ENCODE measurements at regions not wholly inside any gene's neighbourhood (a gene's known extent, or its start where the extent isn't known, plus 50 kb on each side); places are given as distances from the start of the nearest gene placed in this dataset.

DNA sequence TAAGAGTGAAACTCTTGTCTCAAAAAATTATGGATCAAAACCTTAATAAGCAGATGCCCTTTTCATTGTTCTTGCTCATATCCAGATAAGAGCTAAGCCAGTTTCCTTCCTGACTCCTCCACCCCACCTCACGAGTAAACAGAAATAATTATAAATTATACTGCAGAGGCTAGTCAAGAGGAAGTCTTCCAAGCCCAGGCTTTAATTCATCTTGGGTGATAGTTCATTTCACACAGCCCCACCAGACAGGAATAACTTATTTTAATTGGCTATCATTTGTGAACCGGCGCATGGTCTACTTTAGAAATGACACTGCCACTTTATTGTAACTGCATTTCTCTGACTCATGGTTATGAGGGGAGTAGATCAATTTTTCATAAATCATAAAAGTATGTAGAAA, 102.0 kb downstream of the BTBD3 start:
- Histone ChIP-seq H3K36me3 (ENCODE audit: low read depth, low read length) (no peaks in the 10 kb centered on the region), H3K27ac (ENCODE audit: low read length) (no peak overlapping the region), H3F3A (ENCODE audit: low read length, unreplicated experiment) (no peaks in the 10 kb centered on the region), H4K20me1 (ENCODE audit: low read length) (no peaks in the 10 kb centered on the region), H3K9me3 (ENCODE audit: low read length) (no peaks in the 10 kb centered on the region), H3K9me2 (replicated peaks; ENCODE audit: low read length) (no peaks in the 10 kb centered on the region), H2AFZ (ENCODE audit: low read length) (no peak overlapping the region), H3K27me3 (ENCODE audit: low read length) (peaks cover 39% of the 10 kb centered on the region; the same call in 1 of the 2 replicates), H3K4me1 (ENCODE audit: insufficient read depth, low read length) (no peaks in the 10 kb centered on the region), H3K9ac (ENCODE audit: low read length) (no peak overlapping the region), H3K79me2 (ENCODE audit: low read length) (no peaks in the 10 kb centered on the region), H3K4me2 (ENCODE audit: low read length) (no peak overlapping the region), H3K4me3 (ENCODE audit: low read length) (no peak overlapping the region)
- no TSS peak for BruUV-seq (replicated peaks)
- DNase-seq: no peak
- CTCF ChIA-PET: no interaction called here
- intact Hi-C loops (cut with micrococcal nuclease): no loop called here
- POLR2A ChIA-PET (ENCODE audit: unreplicated experiment): no interaction called here
- no peak for TF ChIP-seq EZH2phosphoT487 (IDR thresholded peaks at IDR 0.05; ENCODE audit: borderline replicate concordance, low read length)
- TF ChIP-seq EZH2 (IDR thresholded peaks at IDR 0.05; ENCODE audit: low read length, unreplicated experiment): no peak
- TF ChIP-seq, protein P1, sequence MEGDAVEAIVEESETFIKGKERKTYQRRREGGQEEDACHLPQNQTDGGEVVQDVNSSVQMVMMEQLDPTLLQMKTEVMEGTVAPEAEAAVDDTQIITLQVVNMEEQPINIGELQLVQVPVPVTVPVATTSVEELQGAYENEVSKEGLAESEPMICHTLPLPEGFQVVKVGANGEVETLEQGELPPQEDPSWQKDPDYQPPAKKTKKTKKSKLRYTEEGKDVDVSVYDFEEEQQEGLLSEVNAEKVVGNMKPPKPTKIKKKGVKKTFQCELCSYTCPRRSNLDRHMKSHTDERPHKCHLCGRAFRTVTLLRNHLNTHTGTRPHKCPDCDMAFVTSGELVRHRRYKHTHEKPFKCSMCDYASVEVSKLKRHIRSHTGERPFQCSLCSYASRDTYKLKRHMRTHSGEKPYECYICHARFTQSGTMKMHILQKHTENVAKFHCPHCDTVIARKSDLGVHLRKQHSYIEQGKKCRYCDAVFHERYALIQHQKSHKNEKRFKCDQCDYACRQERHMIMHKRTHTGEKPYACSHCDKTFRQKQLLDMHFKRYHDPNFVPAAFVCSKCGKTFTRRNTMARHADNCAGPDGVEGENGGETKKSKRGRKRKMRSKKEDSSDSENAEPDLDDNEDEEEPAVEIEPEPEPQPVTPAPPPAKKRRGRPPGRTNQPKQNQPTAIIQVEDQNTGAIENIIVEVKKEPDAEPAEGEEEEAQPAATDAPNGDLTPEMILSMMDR (conservative IDR thresholded peaks at IDR 0.05; ENCODE audit: low read depth, low read length): no peak
- ATAC-seq: no peak

DNA sequence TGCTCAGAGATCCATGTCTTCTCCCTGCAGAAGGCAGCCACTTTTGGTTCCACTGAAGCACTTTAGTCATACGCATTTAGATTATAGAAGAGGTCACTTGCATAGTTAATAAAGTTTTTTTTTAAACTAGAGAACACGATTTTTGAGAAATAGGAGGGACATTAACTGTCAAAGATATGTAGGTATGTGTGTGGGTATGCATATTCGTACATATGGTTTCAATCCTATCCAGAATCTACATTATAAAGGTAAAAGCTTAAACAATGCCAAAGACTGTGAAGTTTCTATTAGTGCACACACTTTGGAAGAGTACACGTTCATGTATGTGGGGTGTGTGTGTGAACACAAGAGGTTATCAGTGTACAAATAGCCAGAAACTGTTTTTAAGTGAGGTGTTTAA, 103.2 kb downstream of the BTBD3 start:
- CTCF ChIA-PET: no interaction called here
- BruUV-seq (replicated peaks): no TSS peak
- intact Hi-C loops (cut with micrococcal nuclease): no loop called here

DNA sequence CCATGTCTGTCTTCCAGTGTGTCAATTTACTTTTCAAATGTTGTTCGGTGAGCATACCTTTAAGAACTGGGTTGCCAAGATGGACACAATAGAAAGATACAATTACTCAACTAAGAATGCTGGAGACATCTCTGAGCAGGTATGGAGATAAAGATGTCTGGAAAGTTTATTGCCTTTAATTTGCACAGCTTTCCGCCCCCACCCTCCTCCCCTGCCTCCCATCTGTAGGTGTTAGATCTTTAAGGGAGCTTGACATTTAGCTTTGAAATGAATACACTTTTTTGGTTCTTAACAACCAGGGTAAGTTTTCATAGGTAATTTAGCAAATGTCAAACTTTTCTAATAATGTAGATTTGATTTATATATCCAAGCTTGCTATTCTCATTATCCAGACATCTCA, 104.4 kb downstream of the BTBD3 start:
- ATAC-seq: no peak

More for the DNA sequence above, 103.2 kb downstream of the BTBD3 start:
- ATAC-seq: no peak
- H3K4me3 ChIP-seq (ENCODE audit: low read length): no peak overlapping the region
- no peaks in the 10 kb centered on the region for H4K20me1 ChIP-seq (ENCODE audit: low read length)
- H3K4me2 ChIP-seq (ENCODE audit: low read length): no peak overlapping the region
- H3F3A ChIP-seq (ENCODE audit: low read length, unreplicated experiment): no peaks in the 10 kb centered on the region
- no peaks in the 10 kb centered on the region for H3K4me1 ChIP-seq (ENCODE audit: insufficient read depth, low read length)
- POLR2A ChIA-PET (ENCODE audit: unreplicated experiment): no interaction called here
- no peak for DNase-seq
- TF ChIP-seq, protein P1 (conservative IDR thresholded peaks at IDR 0.05; ENCODE audit: low read depth, low read length): no peak
- no peak for TF ChIP-seq EZH2 (IDR thresholded peaks at IDR 0.05; ENCODE audit: low read length, unreplicated experiment)
- TF ChIP-seq EZH2phosphoT487 (IDR thresholded peaks at IDR 0.05; ENCODE audit: borderline replicate concordance, low read length): no peak
- H3K27me3 ChIP-seq (ENCODE audit: low read length): peaks cover 39% of the 10 kb centered on the region; the same call in 1 of the 2 replicates
- H3K79me2 ChIP-seq (ENCODE audit: low read length): no peaks in the 10 kb centered on the region
- H3K9me3 ChIP-seq (ENCODE audit: low read length): no peaks in the 10 kb centered on the region
- no peak overlapping the region for H3K27ac ChIP-seq (ENCODE audit: low read length)
- H3K9me2 ChIP-seq (replicated peaks; ENCODE audit: low read length): no peaks in the 10 kb centered on the region
- H2AFZ ChIP-seq (ENCODE audit: low read length): no peak overlapping the region
- H3K36me3 ChIP-seq (ENCODE audit: low read depth, low read length): no peaks in the 10 kb centered on the region
- no peak overlapping the region for H3K9ac ChIP-seq (ENCODE audit: low read length)

More for the DNA sequence above, 104.4 kb downstream of the BTBD3 start:
- Histone ChIP-seq H3K27ac (ENCODE audit: low read length) (no peak overlapping the region), H3K36me3 (ENCODE audit: low read depth, low read length) (no peaks in the 10 kb centered on the region), H3K4me1 (ENCODE audit: insufficient read depth, low read length) (no peaks in the 10 kb centered on the region), H3K9me3 (ENCODE audit: low read length) (no peaks in the 10 kb centered on the region), H2AFZ (ENCODE audit: low read length) (no peak overlapping the region), H3K27me3 (ENCODE audit: low read length) (peaks cover 39% of the 10 kb centered on the region; the same call in 1 of the 2 replicates), H3F3A (ENCODE audit: low read length, unreplicated experiment) (no peaks in the 10 kb centered on the region), H3K9ac (ENCODE audit: low read length) (no peak overlapping the region), H3K4me3 (ENCODE audit: low read length) (no peak overlapping the region), H4K20me1 (ENCODE audit: low read length) (no peaks in the 10 kb centered on the region), H3K4me2 (ENCODE audit: low read length) (no peak overlapping the region), H3K9me2 (replicated peaks; ENCODE audit: low read length) (no peaks in the 10 kb centered on the region), H3K79me2 (ENCODE audit: low read length) (no peaks in the 10 kb centered on the region)
- no peak for DNase-seq
- TF ChIP-seq EZH2phosphoT487 (IDR thresholded peaks at IDR 0.05; ENCODE audit: borderline replicate concordance, low read length): no peak
- TF ChIP-seq, protein P1 (conservative IDR thresholded peaks at IDR 0.05; ENCODE audit: low read depth, low read length): no peak
- no peak for TF ChIP-seq EZH2 (IDR thresholded peaks at IDR 0.05; ENCODE audit: low read length, unreplicated experiment)
- ChIA-PET POLR2A (ENCODE audit: unreplicated experiment) (no interaction called here), CTCF (no interaction called here)
- BruUV-seq (replicated peaks): no TSS peak
- intact Hi-C loops (cut with micrococcal nuclease): no loop called here

Measured in PC-3 (cell line).